ENCODE measurements at regions not wholly inside any gene's neighbourhood (a gene's known extent, or its start where the extent isn't known, plus 50 kb on each side); places are given as distances from the start of the nearest gene placed in this dataset.
"Not testable (repeated sequence)": the region's sequence is repeated elsewhere in the genome, so short reads cannot be mapped to it uniquely, and the experiment has no call there.

- Histone ChIP-seq H2AK5ac (ENCODE audit: low read length, severe bottlenecking) (no peak overlapping the region), H3K27ac (ENCODE audit: low read length, poor library complexity, severe bottlenecking) (no peak overlapping the region), H2BK5ac (ENCODE audit: low read depth, low read length, poor library complexity, severe bottlenecking) (no peak overlapping the region), H3K4me3 (ENCODE audit: insufficient read depth in 1 of 2, low read depth in 1 of 2, low read length in 2 of 2) (no peak overlapping the region), H3K14ac (ENCODE audit: low read length in 2 of 2) (no peak overlapping the region), H3K4ac (ENCODE audit: low read depth in 1 of 2, low read length in 2 of 2) (no peak overlapping the region), H2BK12ac (ENCODE audit: low read length in 2 of 2) (no peak overlapping the region), H4K8ac (ENCODE audit: low read length) (no peak overlapping the region), H3K4me2 (ENCODE audit: low read length, poor library complexity, severe bottlenecking) (no peak overlapping the region), H2BK120ac (ENCODE audit: low read depth, low read length) (no peak overlapping the region), H3K9me3 (ENCODE audit: control insufficient read depth, low read length) (peaks cover 3% of the 10 kb centered on the region), H3K9ac (ENCODE audit: low read length) (no peak overlapping the region), H2AFZ (ENCODE audit: low read depth, low read length) (no peak overlapping the region), H3K18ac (ENCODE audit: low read depth in 1 of 2, low read length in 2 of 2) (no peak overlapping the region), H3K23ac (ENCODE audit: low read length in 2 of 2) (no peak overlapping the region), H3K27me3 (ENCODE audit: control insufficient read depth in 1 of 2, insufficient read depth in 1 of 2, low read length in 2 of 2) (peaks cover 63 to 90% of the 10 kb centered on the region in 2 experiments), H4K91ac (ENCODE audit: low read length) (no peak overlapping the region), H3K4me1 (ENCODE audit: control insufficient read depth, insufficient read depth, low read depth, low read length) (no peaks in the 10 kb centered on the region), H3K36me3 (ENCODE audit: control insufficient read depth in 1 of 2, insufficient read depth in 2 of 2, low read depth in 1 of 2, low read length in 2 of 2) (no peaks in the 10 kb centered on the region), H3K79me1 (replicated peaks; ENCODE audit: low read length, poor library complexity, severe bottlenecking) (no peaks in the 10 kb centered on the region), H2BK15ac (ENCODE audit: low read depth, poor library complexity, severe bottlenecking) (no peak overlapping the region)
- no peak for DNase-seq
- WGBS = 47% methylated on average over 6 of the region's 7 CpGs
Observed at GRCh38 chr22:27075891-27076290, 418.5 kb downstream of the MIAT start.

GRCh38 chr22:27078064-27078463 is 420.7 kb downstream of the MIAT start:
- H4K91ac ChIP-seq (ENCODE audit: low read length); H3K18ac ChIP-seq (ENCODE audit: low read depth in 1 of 2, low read length in 2 of 2); H2BK120ac ChIP-seq (ENCODE audit: low read depth, low read length); H4K8ac ChIP-seq (ENCODE audit: low read length); H3K4me2 ChIP-seq (ENCODE audit: low read length, poor library complexity, severe bottlenecking); H3K14ac ChIP-seq (ENCODE audit: low read length in 2 of 2); H3K9ac ChIP-seq (ENCODE audit: low read length); H2BK12ac ChIP-seq (ENCODE audit: low read length in 2 of 2); H2BK5ac ChIP-seq (ENCODE audit: low read depth, low read length, poor library complexity, severe bottlenecking); H2AFZ ChIP-seq (ENCODE audit: low read depth, low read length); H3K4me1 ChIP-seq (ENCODE audit: control insufficient read depth, insufficient read depth, low read depth, low read length); DNase-seq; H3K36me3 ChIP-seq (ENCODE audit: control insufficient read depth in 1 of 2, insufficient read depth in 2 of 2, low read depth in 1 of 2, low read length in 2 of 2); H3K4ac ChIP-seq (ENCODE audit: low read depth in 1 of 2, low read length in 2 of 2); H3K27ac ChIP-seq (ENCODE audit: low read length, poor library complexity, severe bottlenecking); H2AK5ac ChIP-seq (ENCODE audit: low read length, severe bottlenecking); H3K79me1 ChIP-seq (replicated peaks; ENCODE audit: low read length, poor library complexity, severe bottlenecking); H3K9me3 ChIP-seq (ENCODE audit: control insufficient read depth, low read length); H2BK15ac ChIP-seq (ENCODE audit: low read depth, poor library complexity, severe bottlenecking); H3K4me3 ChIP-seq (ENCODE audit: insufficient read depth in 1 of 2, low read depth in 1 of 2, low read length in 2 of 2); H3K23ac ChIP-seq (ENCODE audit: low read length in 2 of 2): not testable (repeated sequence)
- H3K27me3 ChIP-seq (ENCODE audit: control insufficient read depth in 1 of 2, insufficient read depth in 1 of 2, low read length in 2 of 2) = peaks cover 53 to 86% of the 10 kb centered on the region in 2 experiments
- WGBS = 67% methylated on average over 1 of the region's 3 CpGs

- no peak overlapping the region for H4K8ac ChIP-seq (ENCODE audit: low read length)
- H3K79me1 ChIP-seq (replicated peaks; ENCODE audit: low read length, poor library complexity, severe bottlenecking) = no peaks in the 10 kb centered on the region
- no peak overlapping the region for H2BK5ac ChIP-seq (ENCODE audit: low read depth, low read length, poor library complexity, severe bottlenecking)
- no peak overlapping the region for H3K27ac ChIP-seq (ENCODE audit: low read length, poor library complexity, severe bottlenecking)
- H3K9me3 ChIP-seq (ENCODE audit: control insufficient read depth, low read length) = no peaks in the 10 kb centered on the region
- no peak overlapping the region for H3K4me3 ChIP-seq (ENCODE audit: insufficient read depth in 1 of 2, low read depth in 1 of 2, low read length in 2 of 2)
- no peak for DNase-seq
- H2AFZ ChIP-seq (ENCODE audit: low read depth, low read length) = no peak overlapping the region
- H3K14ac ChIP-seq (ENCODE audit: low read length in 2 of 2) = no peak overlapping the region
- no peak overlapping the region for H2AK5ac ChIP-seq (ENCODE audit: low read length, severe bottlenecking)
- H3K27me3 ChIP-seq (ENCODE audit: control insufficient read depth in 1 of 2, insufficient read depth in 1 of 2, low read length in 2 of 2) = peaks cover 44 to 88% of the 10 kb centered on the region in 2 experiments
- no peak overlapping the region for H3K4me2 ChIP-seq (ENCODE audit: low read length, poor library complexity, severe bottlenecking)
- H3K23ac ChIP-seq (ENCODE audit: low read length in 2 of 2) = no peak overlapping the region
- H3K4me1 ChIP-seq (ENCODE audit: control insufficient read depth, insufficient read depth, low read depth, low read length) = no peaks in the 10 kb centered on the region
- WGBS = 93% methylated on average over 8 of the region's 8 CpGs
- no peak overlapping the region for H2BK12ac ChIP-seq (ENCODE audit: low read length in 2 of 2)
- H3K9ac ChIP-seq (ENCODE audit: low read length) = no peak overlapping the region
- H4K91ac ChIP-seq (ENCODE audit: low read length) = no peak overlapping the region
- H2BK15ac ChIP-seq (ENCODE audit: low read depth, poor library complexity, severe bottlenecking) = no peak overlapping the region
- H3K18ac ChIP-seq (ENCODE audit: low read depth in 1 of 2, low read length in 2 of 2) = no peak overlapping the region
- H3K4ac ChIP-seq (ENCODE audit: low read depth in 1 of 2, low read length in 2 of 2) = no peak overlapping the region
- no peaks in the 10 kb centered on the region for H3K36me3 ChIP-seq (ENCODE audit: control insufficient read depth in 1 of 2, insufficient read depth in 2 of 2, low read depth in 1 of 2, low read length in 2 of 2)
- H2BK120ac ChIP-seq (ENCODE audit: low read depth, low read length) = no peak overlapping the region
Observed at GRCh38 chr22:27080036-27080578, 422.7 kb downstream of the MIAT start.

- H4K8ac ChIP-seq (ENCODE audit: low read length) = no peak overlapping the region
- H3K36me3 ChIP-seq (ENCODE audit: control insufficient read depth in 1 of 2, insufficient read depth in 2 of 2, low read depth in 1 of 2, low read length in 2 of 2) = no peaks in the 10 kb centered on the region
- no peak overlapping the region for H3K4ac ChIP-seq (ENCODE audit: low read depth in 1 of 2, low read length in 2 of 2)
- H3K27me3 ChIP-seq (ENCODE audit: control insufficient read depth in 1 of 2, insufficient read depth in 1 of 2, low read length in 2 of 2) = peaks cover 45 to 88% of the 10 kb centered on the region in 2 experiments
- WGBS = 87% methylated on average over 1 of the region's 2 CpGs
- no peak overlapping the region for H3K23ac ChIP-seq (ENCODE audit: low read length in 2 of 2)
- H2AFZ ChIP-seq (ENCODE audit: low read depth, low read length) = no peak overlapping the region
- no peak for DNase-seq
- no peaks in the 10 kb centered on the region for H3K4me1 ChIP-seq (ENCODE audit: control insufficient read depth, insufficient read depth, low read depth, low read length)
- no peak overlapping the region for H3K4me2 ChIP-seq (ENCODE audit: low read length, poor library complexity, severe bottlenecking)
- H2AK5ac ChIP-seq (ENCODE audit: low read length, severe bottlenecking) = no peak overlapping the region
- no peaks in the 10 kb centered on the region for H3K9me3 ChIP-seq (ENCODE audit: control insufficient read depth, low read length)
- no peak overlapping the region for H2BK15ac ChIP-seq (ENCODE audit: low read depth, poor library complexity, severe bottlenecking)
- no peak overlapping the region for H3K4me3 ChIP-seq (ENCODE audit: insufficient read depth in 1 of 2, low read depth in 1 of 2, low read length in 2 of 2)
- no peak overlapping the region for H3K9ac ChIP-seq (ENCODE audit: low read length)
- no peak overlapping the region for H2BK5ac ChIP-seq (ENCODE audit: low read depth, low read length, poor library complexity, severe bottlenecking)
- no peaks in the 10 kb centered on the region for H3K79me1 ChIP-seq (replicated peaks; ENCODE audit: low read length, poor library complexity, severe bottlenecking)
- no peak overlapping the region for H3K27ac ChIP-seq (ENCODE audit: low read length, poor library complexity, severe bottlenecking)
- no peak overlapping the region for H2BK120ac ChIP-seq (ENCODE audit: low read depth, low read length)
- no peak overlapping the region for H3K18ac ChIP-seq (ENCODE audit: low read depth in 1 of 2, low read length in 2 of 2)
- no peak overlapping the region for H3K14ac ChIP-seq (ENCODE audit: low read length in 2 of 2)
- H4K91ac ChIP-seq (ENCODE audit: low read length) = no peak overlapping the region
- H2BK12ac ChIP-seq (ENCODE audit: low read length in 2 of 2) = no peak overlapping the region
Observed at GRCh38 chr22:27080863-27081262, 423.5 kb downstream of the MIAT start.
